Neutrophil (primary cell): ENCODE measurements at regions not wholly inside any gene's neighbourhood (a gene's known extent, or its start where the extent isn't known, plus 50 kb on each side); places are given as distances from the start of the nearest gene placed in this dataset.

ENCODE experiments used
- H3K27ac ChIP-seq: fragments of 200-600 bp; sonication (generic); 2 replicates; pipeline ENCODE4 v1.5.1; 2016; ENCODE audit warnings: mild to moderate bottlenecking, moderate library complexity
- H3K27me3 ChIP-seq: fragments of 200-600 bp; sonication (generic); 2 replicates; pipeline ENCODE4 v1.6.0; 2016; ENCODE audit warnings: mild to moderate bottlenecking
- H3K36me3 ChIP-seq: fragments of 200-600 bp; sonication (generic); 2 replicates; pipeline ENCODE4 v1.5.1; 2017
- H3K4me1 ChIP-seq, 2 experiments: fragments of 200-600 bp in 1 of 2; sonication (generic) in 1 of 2; 1 replicate in 1 of 2; 2 replicates in 1 of 2; pipeline versions ENCODE4 v1.5.1 to v1.6.1; 2013 to 2016; ENCODE audit warnings: low read depth in 1 of 2, low read length in 1 of 2, mild to moderate bottlenecking in 1 of 2, moderate library complexity in 1 of 2; ENCODE audit not compliant: control insufficient read depth in 1 of 2, insufficient read depth in 1 of 2
- H3K4me3 ChIP-seq, 2 experiments: fragments of 200-600 bp in 1 of 2; sonication (generic) in 1 of 2; 1 replicate in 1 of 2; 2 replicates in 1 of 2; pipeline ENCODE4 v1.5.1; 2013 to 2016; ENCODE audit warnings: low read depth in 1 of 2, low read length in 1 of 2, mild to moderate bottlenecking in 1 of 2, moderate library complexity in 1 of 2
- H3K9me3 ChIP-seq: fragments of 200-600 bp; sonication (generic); 2 replicates; pipeline ENCODE4 v1.5.1; 2016
- CTCF ChIP-seq: fragments of 200-600 bp; sonication (generic); IDR thresholded peaks from 2 replicates; pipeline ENCODE4 v1.5.1; 2016; ENCODE audit warnings: antibody characterized with exemption

- H3K4me1 ChIP-seq: no peaks in the 10 kb centered on the region
- no peak overlapping the region for H3K27ac ChIP-seq
- no peak for TF ChIP-seq CTCF
- H3K9me3 ChIP-seq: no peaks in the 10 kb centered on the region
- H3K27me3 ChIP-seq: no peaks in the 10 kb centered on the region
- no peak overlapping the region for H3K4me3 ChIP-seq
- H3K36me3 ChIP-seq: no peaks in the 10 kb centered on the region
Measured at GRCh38 chr4:10371869-10372471, 85.3 kb downstream of the ZNF518B start.

- no peak for TF ChIP-seq CTCF
- H3K4me1 ChIP-seq: no peaks in the 10 kb centered on the region
- H3K9me3 ChIP-seq: no peaks in the 10 kb centered on the region
- no peak overlapping the region for H3K4me3 ChIP-seq
- H3K36me3 ChIP-seq: no peaks in the 10 kb centered on the region
- no peak overlapping the region for H3K27ac ChIP-seq
- H3K27me3 ChIP-seq: peaks cover 3% of the 10 kb centered on the region
Measured at GRCh38 chr4:10371121-10371520, 86.1 kb downstream of the ZNF518B start.

- no peak for TF ChIP-seq CTCF
- Histone ChIP-seq H3K36me3 (no peaks in the 10 kb centered on the region), H3K4me1 (no peaks in the 10 kb centered on the region), H3K4me3 (no peak overlapping the region), H3K9me3 (no peaks in the 10 kb centered on the region), H3K27ac (no peak overlapping the region), H3K27me3 (peaks cover 3% of the 10 kb centered on the region)
Measured at GRCh38 chr4:10369517-10369916, 87.7 kb downstream of the ZNF518B start.

- peaks cover 3% of the 10 kb centered on the region for H3K27me3 ChIP-seq
- H3K36me3 ChIP-seq: no peaks in the 10 kb centered on the region
- no peak overlapping the region for H3K27ac ChIP-seq
- H3K4me1 ChIP-seq: no peaks in the 10 kb centered on the region
- no peaks in the 10 kb centered on the region for H3K9me3 ChIP-seq
- TF ChIP-seq CTCF: no peak
- no peak overlapping the region for H3K4me3 ChIP-seq
Measured at GRCh38 chr4:10366628-10367027, 90.6 kb downstream of the ZNF518B start.

- no peak overlapping the region for H3K4me3 ChIP-seq
- no peaks in the 10 kb centered on the region for H3K36me3 ChIP-seq
- no peaks in the 10 kb centered on the region for H3K4me1 ChIP-seq
- no peaks in the 10 kb centered on the region for H3K9me3 ChIP-seq
- TF ChIP-seq CTCF: no peak
- peaks cover 3% of the 10 kb centered on the region for H3K27me3 ChIP-seq
- no peak overlapping the region for H3K27ac ChIP-seq
Measured at GRCh38 chr4:10364194-10364593, 93.0 kb downstream of the ZNF518B start.

- TF ChIP-seq CTCF: no peak
- no peak overlapping the region for H3K4me3 ChIP-seq
- no peaks in the 10 kb centered on the region for H3K9me3 ChIP-seq
- H3K27ac ChIP-seq: no peak overlapping the region
- no peaks in the 10 kb centered on the region for H3K4me1 ChIP-seq
- no peaks in the 10 kb centered on the region for H3K36me3 ChIP-seq
- H3K27me3 ChIP-seq: no peaks in the 10 kb centered on the region
Measured at GRCh38 chr4:10354746-10355145, 102.5 kb downstream of the ZNF518B start.
